GM23338 (cell line): ENCODE measurements at regions not wholly inside any gene's neighbourhood (a gene's known extent, or its start where the extent isn't known, plus 50 kb on each side); places are given as distances from the start of the nearest gene placed in this dataset.

Experiments
- ATAC-seq: fragments of 200-7000 bp; cut with Tn5 transposase; 3 replicates; pipeline ENCODE4 v1.9.1; 2020
- DNase-seq: peaks from one replicate; pipeline ENCODE4 v3.0.0-alpha.2; 2015; ENCODE audit warnings: low spot score
- H2AFZ ChIP-seq: fragments of 200-600 bp; sonication (generic); 2 replicates; pipeline ENCODE4 v1.8.0; 2016; ENCODE audit warnings: antibody characterized with exemption, mild to moderate bottlenecking, moderate library complexity
- H3F3A ChIP-seq: fragments of 200-600 bp; sonication (generic); replicated peaks from 2 replicates; pipeline ENCODE4 v1.8.0; 2017; ENCODE audit warnings: antibody characterized with exemption, mixed run types, low read depth
- H3K27ac ChIP-seq: fragments of 200-600 bp; sonication (generic); 2 replicates; pipeline ENCODE4 v1.6.1; 2016; ENCODE audit warnings: low read depth
- H3K27me3 ChIP-seq: fragments of 200-600 bp; sonication (generic); 2 replicates; pipeline ENCODE4 v1.8.0; 2016; ENCODE audit warnings: mild to moderate bottlenecking, mixed run types, moderate library complexity; ENCODE audit not compliant: insufficient read depth
- H3K36me3 ChIP-seq: fragments of 200-600 bp; sonication (generic); 2 replicates; pipeline ENCODE4 v1.8.0; 2016; ENCODE audit warnings: mild to moderate bottlenecking; ENCODE audit not compliant: insufficient read depth
- H3K4me1 ChIP-seq: fragments of 200-600 bp; sonication (generic); 2 replicates; pipeline ENCODE4 v1.8.0; 2016; ENCODE audit warnings: mild to moderate bottlenecking, moderate library complexity; ENCODE audit not compliant: insufficient read depth
- H3K4me2 ChIP-seq: fragments of 200-600 bp; sonication (generic); 2 replicates; pipeline ENCODE4 v1.7.1; 2017; ENCODE audit warnings: mixed run types
- H3K4me3 ChIP-seq: fragments of 200-600 bp; sonication (generic); 2 replicates; pipeline ENCODE4 v1.6.1; 2016; ENCODE audit warnings: mixed run types
- H3K79me2 ChIP-seq: fragments of 200-600 bp; sonication (generic); replicated peaks from 2 replicates; pipeline ENCODE4 v1.8.0; 2017; ENCODE audit warnings: mild to moderate bottlenecking; ENCODE audit not compliant: insufficient read depth
- H3K9me2 ChIP-seq: fragments of 200-600 bp; sonication (generic); 2 replicates; pipeline ENCODE4 v1.8.0; 2017; ENCODE audit not compliant: insufficient read depth
- H4K20me1 ChIP-seq: fragments of 200-600 bp; sonication (generic); replicated peaks from 2 replicates; pipeline ENCODE4 v1.8.0; 2017; ENCODE audit warnings: mild to moderate bottlenecking; ENCODE audit not compliant: insufficient read depth
- H3K27ac Mint-ChIP-seq: 2 replicates; pipeline ENCODE4 v1.8.0; 2020; ENCODE audit warnings: inconsistent platforms, mild to moderate bottlenecking, moderate library complexity, mixed read lengths
- H3K27me3 Mint-ChIP-seq: 3 replicates; pipeline ENCODE4 v1.8.0; 2022; ENCODE audit warnings: low read depth, mild to moderate bottlenecking, moderate library complexity, mixed read lengths, inconsistent platforms; ENCODE audit not compliant: insufficient read depth, poor library complexity
- H3K36me3 Mint-ChIP-seq: 3 replicates; pipeline ENCODE4 v1.8.0; 2021; ENCODE audit warnings: low read depth, mild to moderate bottlenecking, inconsistent platforms, moderate library complexity, mixed read lengths
- H3K4me1 Mint-ChIP-seq: 3 replicates; pipeline ENCODE4 v1.8.0; 2020; ENCODE audit warnings: mild to moderate bottlenecking, inconsistent platforms, mixed read lengths
- H3K4me3 Mint-ChIP-seq: 3 replicates; pipeline ENCODE4 v1.8.0; 2021; ENCODE audit warnings: moderate library complexity, mild to moderate bottlenecking, inconsistent platforms, mixed read lengths
- H3K9me3 Mint-ChIP-seq: 3 replicates; pipeline ENCODE4 v1.8.0; 2020; ENCODE audit warnings: moderate library complexity, mild to moderate bottlenecking, inconsistent platforms, mixed read lengths
- CREB1 ChIP-seq: fragments of 250-450 bp; sonication (Bioruptor Pico); IDR thresholded peaks from 2 replicates; pipeline ENCODE4 v1.5.0; 2020; ENCODE audit warnings: low read depth, mild to moderate bottlenecking, moderate library complexity
- EZH2 ChIP-seq: fragments of 200-600 bp; sonication (generic); IDR thresholded peaks from one replicate; pipeline ENCODE4 v1.8.0; 2017; ENCODE audit warnings: antibody characterized with exemption, mild to moderate bottlenecking, low read depth; ENCODE audit not compliant: unreplicated experiment
- EZH2phosphoT487 ChIP-seq: fragments of 200-600 bp; sonication (generic); IDR thresholded peaks from one replicate; pipeline ENCODE4 v1.8.1; 2018; ENCODE audit warnings: antibody characterized with exemption; ENCODE audit not compliant: unreplicated experiment
- JUNB ChIP-seq: IDR thresholded peaks from one replicate; pipeline ENCODE4 v1.6.1; 2016; ENCODE audit warnings: antibody characterized with exemption; ENCODE audit not compliant: unreplicated experiment
- TF ChIP-seq, protein P1 (sequence below): fragments of 250-450 bp; sonication (Bioruptor Pico); IDR thresholded peaks from 2 replicates; pipeline ENCODE4 v1.5.0; 2020; ENCODE audit warnings: mild to moderate bottlenecking, moderate library complexity
- TF ChIP-seq, protein P2 (sequence below), 2 experiments: fragments of 200-600 bp in 1 of 2; sonication (generic) in 1 of 2; conservative IDR thresholded peaks; 2 replicates each; pipeline versions ENCODE4 v1.5.1 to v1.6.1; 2016 to 2017; ENCODE audit warnings: antibody characterized with exemption in 2 of 2, low read depth in 2 of 2, mild to moderate bottlenecking in 2 of 2, moderate library complexity in 1 of 2

GRCh38 chr2:236336575-236337464 lies 72.6 kb upstream of the ASB18 start:
- TF ChIP-seq CREB1 (CRISPR knock-in tag) (no peak), EZH2 (no peak), EZH2phosphoT487 (no peak), JUNB (no peak)
- TF ChIP-seq, protein P1, sequence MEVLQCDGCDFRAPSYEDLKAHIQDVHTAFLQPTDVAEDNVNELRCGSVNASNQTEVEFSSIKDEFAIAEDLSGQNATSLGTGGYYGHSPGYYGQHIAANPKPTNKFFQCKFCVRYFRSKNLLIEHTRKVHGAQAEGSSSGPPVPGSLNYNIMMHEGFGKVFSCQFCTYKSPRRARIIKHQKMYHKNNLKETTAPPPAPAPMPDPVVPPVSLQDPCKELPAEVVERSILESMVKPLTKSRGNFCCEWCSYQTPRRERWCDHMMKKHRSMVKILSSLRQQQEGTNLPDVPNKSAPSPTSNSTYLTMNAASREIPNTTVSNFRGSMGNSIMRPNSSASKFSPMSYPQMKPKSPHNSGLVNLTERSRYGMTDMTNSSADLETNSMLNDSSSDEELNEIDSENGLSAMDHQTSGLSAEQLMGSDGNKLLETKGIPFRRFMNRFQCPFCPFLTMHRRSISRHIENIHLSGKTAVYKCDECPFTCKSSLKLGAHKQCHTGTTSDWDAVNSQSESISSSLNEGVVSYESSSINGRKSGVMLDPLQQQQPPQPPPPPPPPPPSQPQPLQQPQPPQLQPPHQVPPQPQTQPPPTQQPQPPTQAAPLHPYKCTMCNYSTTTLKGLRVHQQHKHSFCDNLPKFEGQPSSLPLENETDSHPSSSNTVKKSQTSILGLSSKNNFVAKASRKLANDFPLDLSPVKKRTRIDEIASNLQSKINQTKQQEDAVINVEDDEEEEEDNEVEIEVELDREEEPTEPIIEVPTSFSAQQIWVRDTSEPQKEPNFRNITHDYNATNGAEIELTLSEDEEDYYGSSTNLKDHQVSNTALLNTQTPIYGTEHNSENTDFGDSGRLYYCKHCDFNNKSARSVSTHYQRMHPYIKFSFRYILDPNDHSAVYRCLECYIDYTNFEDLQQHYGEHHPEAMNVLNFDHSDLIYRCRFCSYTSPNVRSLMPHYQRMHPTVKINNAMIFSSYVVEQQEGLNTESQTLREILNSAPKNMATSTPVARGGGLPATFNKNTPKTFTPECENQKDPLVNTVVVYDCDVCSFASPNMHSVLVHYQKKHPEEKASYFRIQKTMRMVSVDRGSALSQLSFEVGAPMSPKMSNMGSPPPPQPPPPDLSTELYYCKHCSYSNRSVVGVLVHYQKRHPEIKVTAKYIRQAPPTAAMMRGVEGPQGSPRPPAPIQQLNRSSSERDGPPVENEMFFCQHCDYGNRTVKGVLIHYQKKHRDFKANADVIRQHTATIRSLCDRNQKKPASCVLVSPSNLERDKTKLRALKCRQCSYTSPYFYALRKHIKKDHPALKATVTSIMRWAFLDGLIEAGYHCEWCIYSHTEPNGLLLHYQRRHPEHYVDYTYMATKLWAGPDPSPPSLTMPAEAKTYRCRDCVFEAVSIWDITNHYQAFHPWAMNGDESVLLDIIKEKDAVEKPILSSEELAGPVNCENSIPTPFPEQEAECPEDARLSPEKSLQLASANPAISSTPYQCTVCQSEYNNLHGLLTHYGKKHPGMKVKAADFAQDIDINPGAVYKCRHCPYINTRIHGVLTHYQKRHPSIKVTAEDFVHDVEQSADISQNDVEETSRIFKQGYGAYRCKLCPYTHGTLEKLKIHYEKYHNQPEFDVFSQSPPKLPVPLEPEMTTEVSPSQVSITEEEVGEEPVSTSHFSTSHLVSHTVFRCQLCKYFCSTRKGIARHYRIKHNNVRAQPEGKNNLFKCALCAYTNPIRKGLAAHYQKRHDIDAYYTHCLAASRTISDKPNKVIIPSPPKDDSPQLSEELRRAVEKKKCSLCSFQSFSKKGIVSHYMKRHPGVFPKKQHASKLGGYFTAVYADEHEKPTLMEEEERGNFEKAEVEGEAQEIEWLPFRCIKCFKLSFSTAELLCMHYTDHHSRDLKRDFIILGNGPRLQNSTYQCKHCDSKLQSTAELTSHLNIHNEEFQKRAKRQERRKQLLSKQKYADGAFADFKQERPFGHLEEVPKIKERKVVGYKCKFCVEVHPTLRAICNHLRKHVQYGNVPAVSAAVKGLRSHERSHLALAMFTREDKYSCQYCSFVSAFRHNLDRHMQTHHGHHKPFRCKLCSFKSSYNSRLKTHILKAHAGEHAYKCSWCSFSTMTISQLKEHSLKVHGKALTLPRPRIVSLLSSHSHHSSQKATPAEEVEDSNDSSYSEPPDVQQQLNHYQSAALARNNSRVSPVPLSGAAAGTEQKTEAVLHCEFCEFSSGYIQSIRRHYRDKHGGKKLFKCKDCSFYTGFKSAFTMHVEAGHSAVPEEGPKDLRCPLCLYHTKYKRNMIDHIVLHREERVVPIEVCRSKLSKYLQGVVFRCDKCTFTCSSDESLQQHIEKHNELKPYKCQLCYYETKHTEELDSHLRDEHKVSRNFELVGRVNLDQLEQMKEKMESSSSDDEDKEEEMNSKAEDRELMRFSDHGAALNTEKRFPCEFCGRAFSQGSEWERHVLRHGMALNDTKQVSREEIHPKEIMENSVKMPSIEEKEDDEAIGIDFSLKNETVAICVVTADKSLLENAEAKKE = no peak
- TF ChIP-seq, protein P2, sequence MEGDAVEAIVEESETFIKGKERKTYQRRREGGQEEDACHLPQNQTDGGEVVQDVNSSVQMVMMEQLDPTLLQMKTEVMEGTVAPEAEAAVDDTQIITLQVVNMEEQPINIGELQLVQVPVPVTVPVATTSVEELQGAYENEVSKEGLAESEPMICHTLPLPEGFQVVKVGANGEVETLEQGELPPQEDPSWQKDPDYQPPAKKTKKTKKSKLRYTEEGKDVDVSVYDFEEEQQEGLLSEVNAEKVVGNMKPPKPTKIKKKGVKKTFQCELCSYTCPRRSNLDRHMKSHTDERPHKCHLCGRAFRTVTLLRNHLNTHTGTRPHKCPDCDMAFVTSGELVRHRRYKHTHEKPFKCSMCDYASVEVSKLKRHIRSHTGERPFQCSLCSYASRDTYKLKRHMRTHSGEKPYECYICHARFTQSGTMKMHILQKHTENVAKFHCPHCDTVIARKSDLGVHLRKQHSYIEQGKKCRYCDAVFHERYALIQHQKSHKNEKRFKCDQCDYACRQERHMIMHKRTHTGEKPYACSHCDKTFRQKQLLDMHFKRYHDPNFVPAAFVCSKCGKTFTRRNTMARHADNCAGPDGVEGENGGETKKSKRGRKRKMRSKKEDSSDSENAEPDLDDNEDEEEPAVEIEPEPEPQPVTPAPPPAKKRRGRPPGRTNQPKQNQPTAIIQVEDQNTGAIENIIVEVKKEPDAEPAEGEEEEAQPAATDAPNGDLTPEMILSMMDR (conservative IDR thresholded peaks at IDR 0.05; ENCODE audit: low read depth in 2 of 2) = no peak
- peaks cover 7% of the 10 kb centered on the region; the same call in 1 of the 3 replicates for H3K36me3 Mint-ChIP-seq
- peaks cover 4% of the 10 kb centered on the region; the same call in 1 of the 3 replicates for H3K9me3 Mint-ChIP-seq
- H3K4me3 Mint-ChIP-seq = no peak overlapping the region
- no peaks in the 10 kb centered on the region for H3F3A ChIP-seq
- H3K4me3 ChIP-seq = no peak overlapping the region
- H2AFZ ChIP-seq = no peak overlapping the region
- H3K36me3 ChIP-seq = no peaks in the 10 kb centered on the region
- no peaks in the 10 kb centered on the region for H4K20me1 ChIP-seq
- no peaks in the 10 kb centered on the region for H3K27me3 ChIP-seq
- DNase-seq (no peak), ATAC-seq (no peak)
- H3K27ac Mint-ChIP-seq = no peak overlapping the region
- peaks cover 12% of the 10 kb centered on the region for H3K27me3 Mint-ChIP-seq
- H3K4me1 ChIP-seq = peaks cover 4% of the 10 kb centered on the region; the same call in 1 of the 2 replicates
- H3K79me2 ChIP-seq = no peaks in the 10 kb centered on the region
- no peak overlapping the region for H3K4me2 ChIP-seq
- no peak overlapping the region for H3K27ac ChIP-seq
- peaks cover 11% of the 10 kb centered on the region for H3K4me1 Mint-ChIP-seq
- no peaks in the 10 kb centered on the region for H3K9me2 ChIP-seq
